Sigmoid colon (tissue), 4 donors: ENCODE measurements at regions not wholly inside any gene's neighbourhood (a gene's known extent, or its start where the extent isn't known, plus 50 kb on each side); places are given as distances from the start of the nearest gene placed in this dataset.

Source experiments
- EP300 ChIP-seq, 4 donors: sonication (generic); formaldehyde crosslinking; IDR thresholded peaks; one replicate each; pipeline ENCODE4 v1.6.1; 2017; ENCODE audit warnings: antibody characterized with exemption in 4 of 4
- POLR2A ChIP-seq, 2 donors: fragments of 450-650 bp; IDR thresholded peaks; one replicate each; pipeline ENCODE4 v1.6.1; 2016; ENCODE audit warnings: antibody characterized with exemption in 2 of 2, mild to moderate bottlenecking in 2 of 2, moderate library complexity in 2 of 2

- TF ChIP-seq POLR2A (IDR thresholded peaks at IDR 0.05) (no peak), EP300 (IDR thresholded peaks at IDR 0.05) (no peak)
Observed at GRCh38 chr5:112059579-112060135, 302.7 kb upstream of the NREP start.
